ENCODE measurements at regions not wholly inside any gene's neighbourhood (a gene's known extent, or its start where the extent isn't known, plus 50 kb on each side); places are given as distances from the start of the nearest gene placed in this dataset.
"Not testable (repeated sequence)": the region's sequence is repeated elsewhere in the genome, so short reads cannot be mapped to it uniquely, and the experiment has no call there.

GRCh38 chr4:125198916-125199315 is 115.8 kb upstream of the FAT4 start:
- Histone ChIP-seq H3K27me3 (ENCODE audit: control insufficient read depth, insufficient read depth, low read length) (no peaks in the 10 kb centered on the region), H3K27ac (ENCODE audit: low read depth, low read length) (no peak overlapping the region), H3K9me3 (ENCODE audit: control insufficient read depth, insufficient read depth, low read length) (no peaks in the 10 kb centered on the region), H3K4me3 (ENCODE audit: low read depth, low read length) (no peak overlapping the region)
- no peak for DNase-seq (ENCODE audit: low read depth, low spot score)
- ChIA-PET POLR2A (no interaction called here), CTCF (no interaction called here)
- TF ChIP-seq, protein P1, sequence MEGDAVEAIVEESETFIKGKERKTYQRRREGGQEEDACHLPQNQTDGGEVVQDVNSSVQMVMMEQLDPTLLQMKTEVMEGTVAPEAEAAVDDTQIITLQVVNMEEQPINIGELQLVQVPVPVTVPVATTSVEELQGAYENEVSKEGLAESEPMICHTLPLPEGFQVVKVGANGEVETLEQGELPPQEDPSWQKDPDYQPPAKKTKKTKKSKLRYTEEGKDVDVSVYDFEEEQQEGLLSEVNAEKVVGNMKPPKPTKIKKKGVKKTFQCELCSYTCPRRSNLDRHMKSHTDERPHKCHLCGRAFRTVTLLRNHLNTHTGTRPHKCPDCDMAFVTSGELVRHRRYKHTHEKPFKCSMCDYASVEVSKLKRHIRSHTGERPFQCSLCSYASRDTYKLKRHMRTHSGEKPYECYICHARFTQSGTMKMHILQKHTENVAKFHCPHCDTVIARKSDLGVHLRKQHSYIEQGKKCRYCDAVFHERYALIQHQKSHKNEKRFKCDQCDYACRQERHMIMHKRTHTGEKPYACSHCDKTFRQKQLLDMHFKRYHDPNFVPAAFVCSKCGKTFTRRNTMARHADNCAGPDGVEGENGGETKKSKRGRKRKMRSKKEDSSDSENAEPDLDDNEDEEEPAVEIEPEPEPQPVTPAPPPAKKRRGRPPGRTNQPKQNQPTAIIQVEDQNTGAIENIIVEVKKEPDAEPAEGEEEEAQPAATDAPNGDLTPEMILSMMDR (IDR thresholded peaks at IDR 0.05; ENCODE audit: low read depth, low read length) = no peak

DNA sequence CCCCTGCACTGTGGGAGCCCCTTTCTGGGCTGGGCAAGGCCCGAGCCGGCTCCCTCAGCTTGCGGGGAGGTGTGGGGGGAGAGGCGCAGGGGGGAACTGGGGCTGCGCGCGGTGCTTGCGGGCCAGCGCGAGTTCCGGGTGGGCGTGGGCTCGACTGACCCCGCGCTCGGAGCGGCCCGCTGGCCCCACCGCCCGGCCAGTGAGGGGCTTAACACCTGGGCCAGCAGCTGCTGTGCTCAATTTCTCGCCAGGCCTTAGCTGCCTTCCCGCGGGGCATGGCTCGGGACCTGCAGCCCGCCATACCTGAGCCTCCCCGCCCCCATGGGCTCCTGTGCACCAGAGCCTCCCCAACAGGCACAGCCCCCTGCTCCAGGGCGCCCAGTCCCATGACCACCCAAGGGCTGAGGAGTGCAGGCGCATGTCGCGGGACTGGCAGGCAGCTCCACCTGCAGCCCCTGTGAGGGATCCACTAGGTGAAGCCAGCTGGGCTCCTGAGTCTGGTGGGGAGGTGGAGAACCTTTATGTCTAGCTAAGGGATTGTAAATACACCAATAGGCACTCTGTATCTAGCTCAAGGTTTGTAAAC is 122.8 kb upstream of the FAT4 start:
- POLR2A ChIA-PET, CTCF ChIA-PET: not testable (repeated sequence)

DNA sequence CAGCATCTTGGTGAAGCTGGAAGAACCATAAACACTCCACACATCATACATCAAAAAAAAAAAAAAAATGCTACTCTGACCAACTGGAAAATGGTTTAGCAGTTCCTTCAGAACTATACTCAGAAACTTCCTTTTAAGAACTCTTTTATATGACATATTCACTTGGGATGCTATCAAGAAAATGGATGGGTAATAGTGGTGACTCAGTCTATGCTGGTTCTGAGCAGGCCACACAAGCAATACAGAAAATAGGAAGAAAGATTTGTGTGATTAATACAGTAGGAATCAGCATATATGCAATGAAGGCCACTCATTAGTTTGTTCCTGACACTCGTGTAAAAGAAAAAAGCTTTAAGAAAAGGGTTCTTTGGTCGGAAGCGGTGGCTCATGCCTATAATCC is 123.5 kb upstream of the FAT4 start:
- DNase-seq (ENCODE audit: low read depth, low spot score) = peak; percentile 45
- ChIA-PET CTCF (no interaction called here), POLR2A (no interaction called here)
- Histone ChIP-seq H3K4me3 (ENCODE audit: low read depth, low read length) (no peak overlapping the region), H3K27ac (ENCODE audit: low read depth, low read length) (peak overlapping the region; percentile 73), H3K27me3 (ENCODE audit: control insufficient read depth, insufficient read depth, low read length) (no peaks in the 10 kb centered on the region), H3K9me3 (ENCODE audit: control insufficient read depth, insufficient read depth, low read length) (peaks cover 9% of the 10 kb centered on the region)
- TF ChIP-seq, protein P1 (IDR thresholded peaks at IDR 0.05; ENCODE audit: low read depth, low read length) = no peak

More for the DNA sequence above, 122.8 kb upstream of the FAT4 start:
- not testable (repeated sequence) for DNase-seq (ENCODE audit: low read depth, low spot score); H3K4me3 ChIP-seq (ENCODE audit: low read depth, low read length); H3K9me3 ChIP-seq (ENCODE audit: control insufficient read depth, insufficient read depth, low read length); H3K27me3 ChIP-seq (ENCODE audit: control insufficient read depth, insufficient read depth, low read length)
- H3K27ac ChIP-seq (ENCODE audit: low read depth, low read length) = peak overlapping the region; percentile 73

DNA sequence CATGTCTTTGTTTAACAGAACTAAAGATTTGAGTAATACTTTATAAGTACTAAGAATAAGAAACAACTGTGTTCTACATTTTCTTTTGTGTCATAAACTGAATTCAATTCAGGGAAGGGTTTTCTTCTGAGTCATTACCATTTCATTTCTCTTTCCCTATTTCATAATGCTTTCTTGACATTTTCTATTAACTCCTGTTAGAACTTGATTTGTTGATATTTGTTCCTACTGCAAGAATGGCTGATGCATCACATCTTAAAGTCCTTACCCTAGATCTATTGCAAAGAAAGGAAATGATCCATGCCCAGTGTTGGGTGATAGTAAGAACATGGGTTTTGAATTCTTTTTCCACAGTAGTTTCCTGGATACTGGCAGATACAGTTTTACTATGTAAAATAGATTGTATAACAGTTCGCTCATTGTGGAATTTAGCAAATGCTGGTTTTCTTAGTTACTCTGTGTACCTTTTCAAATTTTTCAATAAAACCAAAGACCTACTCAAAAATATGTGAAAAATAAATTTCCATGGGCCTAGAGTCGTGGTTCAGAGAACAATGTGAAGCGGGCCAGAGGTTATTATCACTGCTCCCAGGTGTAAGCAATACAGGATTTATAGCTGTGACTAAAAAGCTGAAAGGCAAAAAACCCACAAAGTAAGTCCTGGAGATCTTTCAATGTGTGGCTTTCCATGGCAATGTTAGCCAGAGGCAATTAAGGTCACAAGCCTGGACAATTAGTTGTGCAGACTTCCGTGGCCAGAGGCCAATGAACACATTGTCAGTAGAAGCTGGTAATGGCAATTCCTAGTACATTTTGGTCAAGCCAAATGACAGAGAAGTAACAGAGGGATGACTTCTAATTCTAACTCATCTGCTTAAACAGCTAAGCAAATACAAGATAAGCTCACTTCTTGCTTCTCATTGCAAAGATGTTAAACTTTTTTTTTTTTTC is 127.3 kb upstream of the FAT4 start:
- H3K9me3 ChIP-seq (ENCODE audit: control insufficient read depth, insufficient read depth, low read length) = peaks cover 9% of the 10 kb centered on the region
- CTCF ChIA-PET = no interaction called here
- no peaks in the 10 kb centered on the region for H3K27me3 ChIP-seq (ENCODE audit: control insufficient read depth, insufficient read depth, low read length)
- H3K27ac ChIP-seq (ENCODE audit: low read depth, low read length) = no peak overlapping the region
- H3K4me3 ChIP-seq (ENCODE audit: low read depth, low read length) = no peak overlapping the region
- TF ChIP-seq, protein P1 (IDR thresholded peaks at IDR 0.05; ENCODE audit: low read depth, low read length) = no peak
- peak; percentile 13 for DNase-seq (ENCODE audit: low read depth, low spot score)
- POLR2A ChIA-PET = no interaction called here

GRCh38 chr4:125184116-125184515 is 130.6 kb upstream of the FAT4 start:
- no peaks in the 10 kb centered on the region for H3K27me3 ChIP-seq (ENCODE audit: control insufficient read depth, insufficient read depth, low read length)
- POLR2A ChIA-PET = no interaction called here
- DNase-seq (ENCODE audit: low read depth, low spot score) = no peak

More at GRCh38 chr4:125184116-125184515, 130.6 kb upstream of the FAT4 start:
- CTCF ChIA-PET = no interaction called here
- TF ChIP-seq, protein P1 (IDR thresholded peaks at IDR 0.05; ENCODE audit: low read depth, low read length) = no peak
- Histone ChIP-seq H3K27ac (ENCODE audit: low read depth, low read length) (no peak overlapping the region), H3K9me3 (ENCODE audit: control insufficient read depth, insufficient read depth, low read length) (no peaks in the 10 kb centered on the region), H3K4me3 (ENCODE audit: low read depth, low read length) (no peak overlapping the region)
